Tibial nerve (tissue), 4 donors: ENCODE measurements at regions not wholly inside any gene's neighbourhood (a gene's known extent, or its start where the extent isn't known, plus 50 kb on each side); places are given as distances from the start of the nearest gene placed in this dataset.

Experiments used
- DNase-seq, 2 donors: peaks; one replicate each; pipeline ENCODE4 v3.0.0-alpha.2; 2019; ENCODE audit warnings: low spot score in 2 of 2
- H3K27ac ChIP-seq, 4 donors: fragments of 200-600 bp; sonication (generic) in 3 of 4; one replicate each; pipeline ENCODE4 v1.5.1; 2017 to 2019; ENCODE audit warnings: mild to moderate bottlenecking in 1 of 4
- H3K27me3 ChIP-seq, 2 donors: fragments of 200-600 bp; sonication (generic) in 1 of 2; one replicate each; pipeline versions ENCODE4 v1.5.1 to v1.6.0; 2017 to 2019
- H3K36me3 ChIP-seq, 3 donors: fragments of 200-600 bp; sonication (generic); one replicate each; pipeline ENCODE4 v1.5.1; 2018 to 2019
- H3K4me1 ChIP-seq, 4 donors: fragments of 200-600 bp; sonication (generic) in 3 of 4; one replicate each; pipeline ENCODE4 v1.5.1; 2017 to 2019
- H3K4me3 ChIP-seq, 4 donors: fragments of 200-600 bp; sonication (generic) in 3 of 4; one replicate each; pipeline ENCODE4 v1.5.1; 2017 to 2019; ENCODE audit warnings: mild to moderate bottlenecking in 1 of 4, moderate library complexity in 1 of 4
- H3K9me3 ChIP-seq, 4 donors: fragments of 200-600 bp; sonication (generic) in 3 of 4; one replicate each; pipeline ENCODE4 v1.5.1; 2017 to 2019
- CTCF ChIP-seq, 5 experiments: fragments of 200-600 bp in 3 of 5; fragments of 450-650 bp in 2 of 5; sonication (generic) in 3 of 5; IDR thresholded peaks; one replicate each; pipeline ENCODE4 v1.5.1; 2016 to 2019; ENCODE audit warnings: antibody characterized with exemption in 5 of 5, mild to moderate bottlenecking in 3 of 5, moderate library complexity in 2 of 5
- EP300 ChIP-seq, 2 donors: sonication (generic); formaldehyde crosslinking; IDR thresholded peaks; one replicate each; pipeline ENCODE4 v1.6.1; 2017; ENCODE audit warnings: antibody characterized with exemption in 2 of 2, mild to moderate bottlenecking in 1 of 2
- POLR2A ChIP-seq, 2 donors: fragments of 450-650 bp; IDR thresholded peaks; one replicate each; pipeline ENCODE4 v1.6.1; 2017; ENCODE audit warnings: antibody characterized with exemption in 2 of 2, mild to moderate bottlenecking in 2 of 2, moderate library complexity in 2 of 2
- WGBS, 2 donors: methylation state at CpG; one replicate each; pipeline ENCODE4 v1.1.5; 2018; 5-methylcytosine and 5-hydroxymethylcytosine counted together

- no peaks in the 10 kb centered on the region for H3K27me3 ChIP-seq
- 70 to 76% methylated on average over 1 of the region's 1 CpG for WGBS, 2 donors
- no peaks in the 10 kb centered on the region for H3K9me3 ChIP-seq
- no peak for TF ChIP-seq EP300 (IDR thresholded peaks at IDR 0.05)
- no peak for TF ChIP-seq POLR2A (IDR thresholded peaks at IDR 0.05)
- no peak overlapping the region for H3K27ac ChIP-seq
- no peak for DNase-seq
- H3K36me3 ChIP-seq: no peaks in the 10 kb centered on the region
- no peak overlapping the region for H3K4me3 ChIP-seq
- no peaks in the 10 kb centered on the region for H3K4me1 ChIP-seq
Observed at GRCh38 chr2:195408811-195409210, 248.2 kb upstream of the SLC39A10 start.

GRCh38 chr2:195408196-195408595 is 248.8 kb upstream of the SLC39A10 start:
- no peaks in the 10 kb centered on the region for H3K4me1 ChIP-seq
- H3K36me3 ChIP-seq: no peaks in the 10 kb centered on the region
- H3K4me3 ChIP-seq: no peak overlapping the region
- no peaks in the 10 kb centered on the region for H3K9me3 ChIP-seq
- 60 to 62% methylated on average over 3 of the region's 3 CpGs for WGBS, 2 donors
- H3K27me3 ChIP-seq: no peaks in the 10 kb centered on the region
- TF ChIP-seq POLR2A (IDR thresholded peaks at IDR 0.05) (no peak), CTCF (IDR thresholded peaks at IDR 0.05) (no peak), EP300 (IDR thresholded peaks at IDR 0.05) (no peak)
- no peak for DNase-seq
- H3K27ac ChIP-seq: no peak overlapping the region

DNA sequence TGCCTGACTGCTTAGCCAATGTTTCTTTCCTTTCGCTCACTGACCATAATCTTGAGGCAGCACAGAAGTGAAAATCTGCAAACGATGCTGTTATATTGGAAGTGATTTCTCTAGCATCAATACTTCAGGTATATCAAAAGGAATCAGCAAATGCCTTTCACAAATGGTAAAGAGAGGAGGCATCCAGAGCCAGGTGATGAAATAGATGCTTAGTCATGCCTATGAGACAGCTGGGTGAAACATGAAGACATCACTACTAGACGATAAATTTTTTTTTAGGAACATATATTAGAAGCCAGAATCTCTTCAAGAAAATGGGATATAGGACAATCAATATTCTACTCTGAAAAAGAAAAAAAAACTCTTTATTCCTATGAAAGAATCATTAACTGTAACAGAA is 249.2 kb upstream of the SLC39A10 start:
- no peak for DNase-seq
- TF ChIP-seq CTCF (IDR thresholded peaks at IDR 0.05) (no peak), POLR2A (IDR thresholded peaks at IDR 0.05) (no peak), EP300 (IDR thresholded peaks at IDR 0.05) (no peak)

GRCh38 chr2:195406886-195407603 is 250.0 kb upstream of the SLC39A10 start:
- H3K4me1 ChIP-seq: no peaks in the 10 kb centered on the region
- H3K27me3 ChIP-seq: no peaks in the 10 kb centered on the region
- no peaks in the 10 kb centered on the region for H3K36me3 ChIP-seq
- DNase-seq: no peak
- H3K9me3 ChIP-seq: no peaks in the 10 kb centered on the region
- TF ChIP-seq POLR2A (IDR thresholded peaks at IDR 0.05) (no peak), CTCF (IDR thresholded peaks at IDR 0.05) (no peak), EP300 (IDR thresholded peaks at IDR 0.05) (no peak)
- H3K27ac ChIP-seq: no peak overlapping the region
- WGBS, 2 donors: 78 to 80% methylated on average over 13 of the region's 13 CpGs
- no peak overlapping the region for H3K4me3 ChIP-seq

More for the DNA sequence above, 249.2 kb upstream of the SLC39A10 start:
- Histone ChIP-seq H3K36me3 (no peaks in the 10 kb centered on the region), H3K27ac (no peak overlapping the region), H3K4me3 (no peak overlapping the region), H3K9me3 (no peaks in the 10 kb centered on the region), H3K4me1 (no peaks in the 10 kb centered on the region), H3K27me3 (no peaks in the 10 kb centered on the region)
- 80 to 91% methylated on average over 3 of the region's 3 CpGs for WGBS, 2 donors

GRCh38 chr2:195404651-195405050 is 252.4 kb upstream of the SLC39A10 start:
- no peaks in the 10 kb centered on the region for H3K4me1 ChIP-seq
- H3K4me3 ChIP-seq: no peak overlapping the region
- no peak for DNase-seq
- no peak overlapping the region for H3K27ac ChIP-seq
- 41 to 48% methylated on average over 2 of the region's 2 CpGs for WGBS, 2 donors
- H3K9me3 ChIP-seq: no peaks in the 10 kb centered on the region
- TF ChIP-seq POLR2A (IDR thresholded peaks at IDR 0.05) (no peak), EP300 (IDR thresholded peaks at IDR 0.05) (no peak), CTCF (IDR thresholded peaks at IDR 0.05) (no peak)
- no peaks in the 10 kb centered on the region for H3K27me3 ChIP-seq
- no peaks in the 10 kb centered on the region for H3K36me3 ChIP-seq
